GM21526 (cell line): ENCODE measurements at regions not wholly inside any gene's neighbourhood (a gene's known extent, or its start where the extent isn't known, plus 50 kb on each side); places are given as distances from the start of the nearest gene placed in this dataset.
"Not testable (repeated sequence)": the region's sequence is repeated elsewhere in the genome, so short reads cannot be mapped to it uniquely, and the experiment has no call there.

ENCODE experiments used
- ATAC-seq: cut with Tn5 transposase; IDR thresholded peaks from one replicate; pipeline ENCODE4 v1.9.1; 2021; ENCODE audit warnings: moderate library complexity; ENCODE audit not compliant: unreplicated experiment, low FRiP score

GRCh38 chr3:39739658-39740057 is 69.8 kb upstream of the MYRIP start:
- not testable (repeated sequence) for ATAC-seq

DNA sequence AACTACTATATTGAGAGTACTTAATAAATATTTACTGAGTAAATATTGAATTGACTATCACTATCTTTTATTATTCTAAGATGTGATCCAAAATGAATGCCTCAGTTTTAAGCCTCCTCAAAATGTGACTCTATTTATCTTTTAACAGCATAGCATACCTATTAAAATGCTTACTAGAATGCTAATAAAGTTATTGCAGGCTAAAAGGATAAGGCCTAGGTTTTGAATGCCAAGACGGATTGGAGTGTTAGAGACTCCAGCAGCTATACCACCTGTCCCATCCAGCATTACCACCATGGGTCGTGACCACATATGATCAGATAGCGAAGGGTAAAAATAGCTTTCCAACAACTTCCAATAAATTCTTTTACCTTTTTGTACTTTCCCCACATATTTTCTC is 64.7 kb upstream of the MYRIP start:
- no peak for ATAC-seq

DNA sequence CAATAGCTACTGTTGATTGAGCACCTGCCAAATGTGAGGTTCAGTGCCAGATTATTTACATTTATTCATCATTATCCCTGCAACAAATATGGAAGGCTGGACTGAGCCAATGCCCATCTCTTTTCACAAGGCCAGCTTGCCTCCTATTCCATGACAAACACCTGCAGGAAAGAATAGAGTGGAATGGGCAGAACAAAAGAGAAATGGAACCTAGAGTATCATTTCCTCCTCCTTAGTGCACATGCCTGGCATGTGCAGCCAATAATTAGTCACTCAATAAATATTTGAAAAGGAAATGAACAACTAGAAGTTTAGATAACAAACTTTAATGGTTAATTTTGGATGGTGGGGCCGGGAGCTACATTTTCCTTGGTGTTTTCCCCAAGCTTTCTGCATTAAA is 61.4 kb upstream of the MYRIP start:
- ATAC-seq, result no peak

- ATAC-seq, result no peak
Observed at GRCh38 chr3:39748763-39749162, 60.6 kb upstream of the MYRIP start.

- ATAC-seq, result no peak
Observed at GRCh38 chr3:39750712-39751111, 58.7 kb upstream of the MYRIP start.

DNA sequence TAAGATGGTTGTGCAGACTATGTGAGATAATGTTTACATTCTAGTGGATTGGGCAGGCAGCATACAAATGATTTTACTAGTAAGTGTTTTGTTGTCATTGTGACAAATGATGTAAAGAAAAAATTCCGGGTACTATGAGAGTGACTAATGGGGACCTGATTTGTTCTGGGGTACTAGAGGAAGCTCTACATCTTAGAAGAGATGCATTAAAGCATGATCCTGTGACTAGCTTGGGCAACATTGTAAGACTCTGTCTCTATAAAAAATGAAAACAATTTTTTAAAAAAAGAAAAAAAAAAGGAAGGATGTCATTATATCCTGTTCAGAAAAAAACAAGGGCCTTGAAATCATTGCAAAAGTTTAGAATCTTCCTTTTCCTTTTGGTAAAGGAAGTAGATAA is 58.1 kb upstream of the MYRIP start:
- ATAC-seq, result no peak

- ATAC-seq, result no peak
Observed at GRCh38 chr3:39752019-39752637, 57.3 kb upstream of the MYRIP start.

- ATAC-seq, result no peak
Observed at GRCh38 chr3:39752751-39753150, 56.7 kb upstream of the MYRIP start.

DNA sequence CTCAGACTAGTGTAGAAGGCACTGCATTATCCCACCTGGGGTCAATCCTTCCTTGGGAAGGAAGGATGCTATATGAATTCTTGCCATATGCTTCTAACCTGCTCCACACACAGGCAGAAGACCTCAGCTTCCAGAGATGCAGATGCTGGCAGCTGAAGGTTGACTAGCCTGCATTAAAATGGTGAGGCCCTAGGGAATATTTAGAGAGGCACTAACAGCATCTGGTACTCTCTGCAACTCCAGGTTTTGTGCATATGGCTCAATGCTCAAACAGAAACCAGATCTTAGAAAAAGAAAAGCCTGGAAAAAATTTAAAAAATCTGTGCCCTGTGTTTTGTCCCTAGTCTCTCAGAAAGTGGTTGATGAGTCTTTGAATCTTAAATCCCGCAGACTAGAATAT is 56.0 kb upstream of the MYRIP start:
- ATAC-seq, result no peak

DNA sequence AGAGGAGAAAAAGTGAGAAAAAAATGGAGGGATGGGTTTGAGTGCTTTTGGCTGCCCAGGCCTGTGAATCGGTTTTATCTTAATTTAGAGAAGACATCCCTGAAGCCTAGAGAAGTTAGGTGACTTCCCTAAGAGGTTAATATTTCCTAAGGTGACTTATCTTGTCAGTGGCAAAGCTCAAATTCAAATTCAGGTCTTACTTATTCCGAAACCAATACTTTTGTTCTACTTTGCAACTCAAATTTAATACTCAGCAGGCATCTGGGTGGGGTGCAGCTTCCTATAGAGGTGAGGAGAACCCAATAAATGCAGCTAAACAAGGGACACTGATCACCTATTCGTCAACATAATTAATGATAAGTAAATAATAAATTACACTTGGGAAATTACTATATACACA is 54.9 kb upstream of the MYRIP start:
- peak; percentile 73 for ATAC-seq

DNA sequence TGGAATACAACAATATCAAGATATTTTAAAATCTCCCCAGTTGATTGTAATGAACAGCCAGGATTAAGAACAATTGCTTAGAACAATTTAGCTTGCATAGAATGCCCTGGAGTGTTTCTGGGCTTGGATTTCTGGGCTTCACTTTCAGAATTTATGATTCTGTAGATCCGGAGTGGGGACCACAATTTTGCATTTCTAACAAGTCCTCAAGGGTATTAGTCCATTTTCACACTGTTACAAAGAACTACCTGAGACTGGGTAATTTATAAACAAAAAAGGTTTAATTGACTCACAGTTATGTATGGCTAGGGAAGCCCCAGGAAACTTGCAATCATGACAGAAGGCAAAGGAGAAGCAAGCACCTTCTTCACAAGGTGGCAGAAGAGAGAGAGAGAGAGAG is 54.3 kb upstream of the MYRIP start:
- ATAC-seq, result no peak

DNA sequence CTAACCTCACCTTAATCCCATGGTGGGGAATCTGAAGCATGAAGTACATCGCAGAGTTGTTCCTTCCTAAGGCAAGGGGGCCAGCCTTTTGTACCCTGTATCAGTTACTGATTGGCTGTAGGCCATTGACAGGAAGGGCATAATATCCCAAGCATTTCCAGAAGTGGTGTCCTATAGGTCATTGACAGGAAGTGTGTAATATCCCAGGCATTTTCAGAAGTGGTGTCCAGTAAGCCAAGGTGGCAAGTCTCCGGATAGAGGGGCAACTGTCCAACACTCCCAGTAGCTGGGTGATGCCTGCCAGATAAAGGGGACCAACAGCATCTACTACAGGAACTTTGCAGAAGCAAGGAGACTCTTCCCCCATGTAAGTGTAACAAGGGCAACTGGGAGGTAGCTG is 52.1 kb upstream of the MYRIP start:
- no peak for ATAC-seq
